ENCODE measurements at regions not wholly inside any gene's neighbourhood (a gene's known extent, or its start where the extent isn't known, plus 50 kb on each side); places are given as distances from the start of the nearest gene placed in this dataset.

DNA sequence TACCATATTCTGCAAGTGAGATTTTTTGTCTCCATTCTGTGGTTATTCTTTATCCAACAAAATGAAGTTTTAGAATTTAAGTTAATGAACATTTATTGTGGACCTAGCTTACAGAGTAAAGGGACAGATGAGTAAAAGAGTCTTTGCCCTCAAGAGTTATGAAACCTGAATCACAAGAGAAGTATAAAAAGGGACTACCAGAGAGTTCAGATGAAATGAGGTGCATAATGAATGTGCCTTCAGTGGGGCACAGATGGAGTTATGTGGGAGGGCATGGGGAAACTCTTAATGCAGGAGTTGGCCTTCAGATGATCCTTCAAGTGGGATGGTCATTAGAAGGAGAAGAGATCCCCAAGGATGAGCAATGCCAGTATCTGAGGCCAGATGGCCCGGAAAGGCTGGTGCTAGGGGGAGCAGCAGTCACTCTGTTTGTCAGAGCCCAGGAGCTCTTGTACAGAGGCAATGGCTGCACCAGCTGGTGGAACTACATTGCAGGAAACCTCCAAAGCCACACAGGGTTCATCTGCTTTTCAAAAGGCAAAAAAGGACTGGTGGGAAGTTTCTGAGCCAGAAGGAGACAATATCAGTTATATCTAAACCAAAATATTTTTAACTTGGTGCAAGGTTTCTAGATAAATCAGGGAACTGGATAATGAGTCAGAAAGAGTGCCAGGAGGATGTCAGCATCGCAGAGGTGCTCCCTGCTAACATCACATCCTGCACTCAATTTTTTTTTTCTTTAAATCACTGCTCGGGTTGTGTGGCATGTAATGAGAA, 162.0 kb downstream of the KLF6 start:
- DNase-seq (ENCODE audit: low read depth): peak; percentile 61
- H3K4me3 ChIP-seq (ENCODE audit: low read depth, low read length): no peak overlapping the region
- TF ChIP-seq, protein P1, sequence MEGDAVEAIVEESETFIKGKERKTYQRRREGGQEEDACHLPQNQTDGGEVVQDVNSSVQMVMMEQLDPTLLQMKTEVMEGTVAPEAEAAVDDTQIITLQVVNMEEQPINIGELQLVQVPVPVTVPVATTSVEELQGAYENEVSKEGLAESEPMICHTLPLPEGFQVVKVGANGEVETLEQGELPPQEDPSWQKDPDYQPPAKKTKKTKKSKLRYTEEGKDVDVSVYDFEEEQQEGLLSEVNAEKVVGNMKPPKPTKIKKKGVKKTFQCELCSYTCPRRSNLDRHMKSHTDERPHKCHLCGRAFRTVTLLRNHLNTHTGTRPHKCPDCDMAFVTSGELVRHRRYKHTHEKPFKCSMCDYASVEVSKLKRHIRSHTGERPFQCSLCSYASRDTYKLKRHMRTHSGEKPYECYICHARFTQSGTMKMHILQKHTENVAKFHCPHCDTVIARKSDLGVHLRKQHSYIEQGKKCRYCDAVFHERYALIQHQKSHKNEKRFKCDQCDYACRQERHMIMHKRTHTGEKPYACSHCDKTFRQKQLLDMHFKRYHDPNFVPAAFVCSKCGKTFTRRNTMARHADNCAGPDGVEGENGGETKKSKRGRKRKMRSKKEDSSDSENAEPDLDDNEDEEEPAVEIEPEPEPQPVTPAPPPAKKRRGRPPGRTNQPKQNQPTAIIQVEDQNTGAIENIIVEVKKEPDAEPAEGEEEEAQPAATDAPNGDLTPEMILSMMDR (IDR thresholded peaks at IDR 0.05; ENCODE audit: insufficient read depth, low read depth, low read length, missing control alignments): no peak

DNA sequence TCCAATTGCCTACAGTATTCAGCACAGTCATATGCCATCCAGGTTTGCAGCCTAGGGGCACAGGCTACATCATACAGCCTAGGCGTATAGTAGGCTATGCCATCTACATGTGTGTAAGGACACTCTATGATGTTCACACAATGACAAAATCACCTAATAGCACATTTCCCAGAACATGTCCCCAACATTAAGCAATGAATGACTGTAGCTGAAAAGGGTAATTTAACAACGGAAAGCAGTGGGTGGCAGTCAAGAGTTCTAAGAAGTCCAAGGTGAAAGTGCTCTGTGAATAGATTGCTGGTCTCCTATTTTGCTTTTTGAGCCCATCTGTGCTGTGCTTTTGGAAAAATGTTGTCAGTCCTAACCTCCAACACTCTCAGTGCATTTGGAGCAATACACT, 162.6 kb downstream of the KLF6 start:
- TF ChIP-seq, protein P1 (IDR thresholded peaks at IDR 0.05; ENCODE audit: insufficient read depth, low read depth, low read length, missing control alignments): no peak
- no peak for DNase-seq (ENCODE audit: low read depth)

DNA sequence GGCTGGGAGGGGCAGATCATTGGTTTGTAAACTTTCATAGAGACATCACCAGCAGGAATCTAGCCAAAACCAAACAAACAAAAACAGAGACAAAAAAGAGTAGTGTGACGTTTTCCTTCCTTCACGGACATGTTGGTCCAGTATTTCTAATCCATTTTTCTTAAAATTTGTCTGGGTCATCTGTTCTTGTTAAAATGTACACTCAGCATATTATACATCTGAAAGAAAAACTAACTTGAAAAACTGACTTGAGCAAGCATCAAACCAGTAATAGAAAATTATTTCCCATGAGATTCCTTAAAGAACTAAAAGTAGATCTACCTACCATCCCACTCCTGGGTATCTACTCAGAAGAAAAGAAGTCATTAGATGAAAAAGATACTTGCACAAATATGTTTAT, 164.2 kb downstream of the KLF6 start:
- H3K4me3 ChIP-seq (ENCODE audit: low read depth, low read length): no peak overlapping the region
- TF ChIP-seq, protein P1 (IDR thresholded peaks at IDR 0.05; ENCODE audit: insufficient read depth, low read depth, low read length, missing control alignments): no peak
- DNase-seq (ENCODE audit: low read depth): no peak

More for the DNA sequence above, 162.6 kb downstream of the KLF6 start:
- H3K4me3 ChIP-seq (ENCODE audit: low read depth, low read length): no peak overlapping the region

DNA sequence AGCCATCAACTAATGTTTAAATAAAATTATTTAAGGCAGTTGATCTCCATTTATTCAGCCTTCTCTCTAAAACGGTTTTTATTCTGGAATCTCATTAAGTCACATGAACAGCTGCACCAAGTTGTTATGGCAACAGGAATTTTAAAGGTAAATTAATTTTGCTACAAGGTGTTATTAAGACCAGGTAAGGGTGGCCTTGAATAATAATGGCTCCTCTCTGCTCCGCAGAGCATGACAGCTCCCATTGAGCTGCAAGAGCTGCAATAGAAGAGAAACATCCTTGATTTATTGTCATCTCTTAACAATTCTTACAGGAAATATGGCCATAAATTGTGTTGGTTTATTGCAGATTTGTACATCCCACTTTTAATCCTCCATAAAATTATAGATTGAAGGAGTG, 165.8 kb downstream of the KLF6 start:
- H3K4me3 ChIP-seq (ENCODE audit: low read depth, low read length): no peak overlapping the region
- no peak for DNase-seq (ENCODE audit: low read depth)
- TF ChIP-seq, protein P1 (IDR thresholded peaks at IDR 0.05; ENCODE audit: insufficient read depth, low read depth, low read length, missing control alignments): no peak

DNA sequence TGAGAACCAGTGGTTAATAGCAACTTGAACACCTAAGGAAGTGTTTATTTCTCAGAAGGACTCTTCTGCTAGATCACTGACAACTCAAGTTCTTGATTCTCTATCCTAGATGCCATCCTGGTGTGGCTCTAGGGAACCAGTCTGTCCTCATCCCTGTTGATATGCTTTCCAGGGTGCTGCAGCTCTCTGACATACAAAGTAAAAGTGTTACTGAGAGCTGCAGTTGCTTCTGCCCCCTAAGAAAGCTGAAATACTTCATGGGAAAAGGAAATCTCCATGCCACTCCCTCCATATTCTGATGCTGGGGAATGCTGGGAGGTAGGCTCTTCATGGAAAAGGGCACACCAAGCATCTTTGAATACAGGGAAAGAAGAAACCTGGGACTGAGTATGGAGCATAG, 168.1 kb downstream of the KLF6 start:
- DNase-seq (ENCODE audit: low read depth): no peak
- TF ChIP-seq, protein P1 (IDR thresholded peaks at IDR 0.05; ENCODE audit: insufficient read depth, low read depth, low read length, missing control alignments): no peak

DNA sequence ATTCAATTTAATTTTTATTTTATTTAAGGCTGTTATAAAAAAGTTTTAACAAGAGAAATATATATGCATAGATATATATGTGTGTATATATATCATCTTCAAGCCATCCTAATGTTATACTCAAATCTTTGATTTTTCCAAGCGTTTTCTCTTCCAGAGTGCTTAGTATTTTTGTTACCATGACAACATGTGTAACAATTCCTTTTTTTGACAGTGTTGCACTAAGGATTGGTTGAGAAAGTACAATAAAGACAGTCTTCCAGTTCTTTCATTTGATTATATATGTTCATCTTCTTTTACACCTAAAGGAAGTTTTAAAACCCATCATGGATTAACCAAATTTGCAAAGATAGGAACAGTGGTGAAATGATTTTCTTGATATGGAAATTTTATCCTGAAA, 171.7 kb downstream of the KLF6 start:
- DNase-seq (ENCODE audit: low read depth): no peak
- TF ChIP-seq, protein P1 (IDR thresholded peaks at IDR 0.05; ENCODE audit: insufficient read depth, low read depth, low read length, missing control alignments): no peak
- H3K4me3 ChIP-seq (ENCODE audit: low read depth, low read length): no peak overlapping the region

More for the DNA sequence above, 168.1 kb downstream of the KLF6 start:
- H3K4me3 ChIP-seq (ENCODE audit: low read depth, low read length): no peak overlapping the region
